Testis (tissue), 2 donors: ENCODE measurements at regions not wholly inside any gene's neighbourhood (a gene's known extent, or its start where the extent isn't known, plus 50 kb on each side); places are given as distances from the start of the nearest gene placed in this dataset.

Experiments
- POLR2A ChIP-seq: fragments of 450-650 bp; IDR thresholded peaks from one replicate; pipeline ENCODE4 v1.6.1; 2017; ENCODE audit warnings: antibody characterized with exemption, mild to moderate bottlenecking, moderate library complexity
- TF ChIP-seq, protein P1 (sequence below), 3 experiments: fragments of 450-650 bp in 2 of 3; fragments of 200-600 bp in 1 of 3; sonication (generic) in 1 of 3; IDR thresholded peaks; one replicate each; pipeline ENCODE4 v1.5.1; 2016 to 2019; ENCODE audit warnings: antibody characterized with exemption in 3 of 3, mild to moderate bottlenecking in 2 of 3, moderate library complexity in 1 of 3

DNA sequence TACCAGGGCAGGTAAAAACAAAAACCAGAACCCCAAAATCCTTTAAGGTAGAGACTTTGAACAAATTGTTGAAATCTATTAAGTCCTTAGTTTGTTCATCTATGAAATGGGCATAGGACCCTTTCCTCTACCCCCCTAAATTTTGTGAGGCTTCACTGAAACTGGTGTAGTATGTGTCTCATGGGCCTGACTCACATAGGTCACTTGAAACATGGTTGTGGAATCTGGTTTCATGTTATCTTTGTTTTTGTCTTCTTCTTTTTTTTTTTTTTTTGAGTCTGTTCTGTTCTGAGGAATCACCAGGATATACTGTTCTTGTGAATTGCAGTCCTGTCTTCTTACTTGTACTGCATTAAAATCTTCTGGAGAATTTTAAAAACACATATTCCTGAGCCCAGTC lies 202.2 kb downstream of the KTN1 start:
- TF ChIP-seq POLR2A = no peak
- TF ChIP-seq, protein P1, sequence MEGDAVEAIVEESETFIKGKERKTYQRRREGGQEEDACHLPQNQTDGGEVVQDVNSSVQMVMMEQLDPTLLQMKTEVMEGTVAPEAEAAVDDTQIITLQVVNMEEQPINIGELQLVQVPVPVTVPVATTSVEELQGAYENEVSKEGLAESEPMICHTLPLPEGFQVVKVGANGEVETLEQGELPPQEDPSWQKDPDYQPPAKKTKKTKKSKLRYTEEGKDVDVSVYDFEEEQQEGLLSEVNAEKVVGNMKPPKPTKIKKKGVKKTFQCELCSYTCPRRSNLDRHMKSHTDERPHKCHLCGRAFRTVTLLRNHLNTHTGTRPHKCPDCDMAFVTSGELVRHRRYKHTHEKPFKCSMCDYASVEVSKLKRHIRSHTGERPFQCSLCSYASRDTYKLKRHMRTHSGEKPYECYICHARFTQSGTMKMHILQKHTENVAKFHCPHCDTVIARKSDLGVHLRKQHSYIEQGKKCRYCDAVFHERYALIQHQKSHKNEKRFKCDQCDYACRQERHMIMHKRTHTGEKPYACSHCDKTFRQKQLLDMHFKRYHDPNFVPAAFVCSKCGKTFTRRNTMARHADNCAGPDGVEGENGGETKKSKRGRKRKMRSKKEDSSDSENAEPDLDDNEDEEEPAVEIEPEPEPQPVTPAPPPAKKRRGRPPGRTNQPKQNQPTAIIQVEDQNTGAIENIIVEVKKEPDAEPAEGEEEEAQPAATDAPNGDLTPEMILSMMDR (IDR thresholded peaks at IDR 0.05) = no peak
